Uterus (tissue), 3 donors: ENCODE measurements at regions not wholly inside any gene's neighbourhood (a gene's known extent, or its start where the extent isn't known, plus 50 kb on each side); places are given as distances from the start of the nearest gene placed in this dataset.

Source experiments
- DNase-seq, 2 donors: peaks; one replicate each; pipeline ENCODE4 v3.0.0-alpha.2; 2019 to 2020
- H3K27ac ChIP-seq, 2 donors: fragments of 200-600 bp; sonication (generic); 1 replicate in 1 of 2; 2 replicates in 1 of 2; pipeline ENCODE4 v1.5.1; 2016 to 2018
- H3K27me3 ChIP-seq, 2 donors: fragments of 200-600 bp; sonication (generic); one replicate each; pipeline ENCODE4 v1.5.1; 2018 to 2019; ENCODE audit warnings: control low read depth in 1 of 2
- H3K36me3 ChIP-seq, 2 donors: fragments of 200-600 bp; sonication (generic); one replicate each; pipeline ENCODE4 v1.5.1; 2019; ENCODE audit warnings: control low read depth in 1 of 2
- H3K4me1 ChIP-seq, 2 donors: fragments of 200-600 bp; sonication (generic); one replicate each; pipeline ENCODE4 v1.5.1; 2018 to 2019; ENCODE audit warnings: control low read depth in 1 of 2
- H3K4me3 ChIP-seq, 2 donors: fragments of 200-600 bp; sonication (generic); 1 replicate in 1 of 2; 2 replicates in 1 of 2; pipeline ENCODE4 v1.5.1; 2018 to 2019; ENCODE audit warnings: mild to moderate bottlenecking in 1 of 2
- H3K9me3 ChIP-seq, 2 donors: fragments of 200-600 bp; sonication (generic); one replicate each; pipeline ENCODE4 v1.5.1; 2019; ENCODE audit warnings: control low read depth in 1 of 2
- CTCF ChIP-seq, 4 experiments: fragments of 200-600 bp in 2 of 4; fragments of 450-650 bp in 2 of 4; sonication (generic) in 2 of 4; IDR thresholded peaks; one replicate each; pipeline ENCODE4 v1.5.1; 2016 to 2019; ENCODE audit warnings: antibody characterized with exemption in 4 of 4, mild to moderate bottlenecking in 2 of 4, moderate library complexity in 1 of 4
- POLR2A ChIP-seq, 2 donors: fragments of 450-650 bp; IDR thresholded peaks; one replicate each; pipeline ENCODE4 v1.6.1; 2016; ENCODE audit warnings: antibody characterized with exemption in 2 of 2, mild to moderate bottlenecking in 1 of 2, moderate library complexity in 1 of 2
- intact Hi-C: fragments of 100-400 bp; cut with DNase I; formaldehyde crosslinking; loops from one replicate; pipeline ENCODE4 v1.15.1; 2023; ENCODE audit warnings: low total_unique reads
- donor health status: DM: yes; HTN: yes; CAD: no.

GRCh38 chr11:28677721-28678120, 569.5 kb downstream of the METTL15 start:
- Histone ChIP-seq H3K9me3 (no peaks in the 10 kb centered on the region), H3K27me3 (no peaks in the 10 kb centered on the region), H3K4me1 (no peaks in the 10 kb centered on the region), H3K4me3 (no peak overlapping the region), H3K36me3 (no peaks in the 10 kb centered on the region), H3K27ac (no peak overlapping the region)
- no peak for TF ChIP-seq POLR2A (IDR thresholded peaks at IDR 0.05)
- TF ChIP-seq CTCF (IDR thresholded peaks at IDR 0.05): no peak
- no peak for DNase-seq
- intact Hi-C loops: no loop called here

- no peak overlapping the region for H3K4me3 ChIP-seq
- no peaks in the 10 kb centered on the region for H3K36me3 ChIP-seq
- H3K9me3 ChIP-seq: no peaks in the 10 kb centered on the region
- intact Hi-C loops: no loop called here
- no peaks in the 10 kb centered on the region for H3K4me1 ChIP-seq
- H3K27ac ChIP-seq: no peak overlapping the region
- no peak for DNase-seq
- TF ChIP-seq CTCF (IDR thresholded peaks at IDR 0.05): no peak
- TF ChIP-seq POLR2A (IDR thresholded peaks at IDR 0.05): no peak
- H3K27me3 ChIP-seq: no peaks in the 10 kb centered on the region
These were observed 567.0 kb downstream of the METTL15 start for GRCh38 chr11:28675183-28675582.

GRCh38 chr11:28674433-28675103, 566.4 kb downstream of the METTL15 start:
- no peaks in the 10 kb centered on the region for H3K9me3 ChIP-seq
- no peak overlapping the region for H3K27ac ChIP-seq
- H3K4me1 ChIP-seq: no peaks in the 10 kb centered on the region
- intact Hi-C loops: no loop called here
- no peaks in the 10 kb centered on the region for H3K36me3 ChIP-seq
- no peak for DNase-seq
- no peaks in the 10 kb centered on the region for H3K27me3 ChIP-seq
- no peak overlapping the region for H3K4me3 ChIP-seq
- TF ChIP-seq POLR2A (IDR thresholded peaks at IDR 0.05): no peak
- TF ChIP-seq CTCF (IDR thresholded peaks at IDR 0.05): no peak

GRCh38 chr11:28673691-28674432, 565.7 kb downstream of the METTL15 start:
- Histone ChIP-seq H3K36me3 (no peaks in the 10 kb centered on the region), H3K27ac (no peak overlapping the region), H3K9me3 (no peaks in the 10 kb centered on the region), H3K4me3 (no peak overlapping the region), H3K4me1 (no peaks in the 10 kb centered on the region), H3K27me3 (no peaks in the 10 kb centered on the region)
- intact Hi-C loops: no loop called here
- TF ChIP-seq CTCF (IDR thresholded peaks at IDR 0.05) (no peak), POLR2A (IDR thresholded peaks at IDR 0.05) (no peak)
- no peak for DNase-seq

GRCh38 chr11:28671274-28671673, 563.1 kb downstream of the METTL15 start:
- Histone ChIP-seq H3K27ac (no peak overlapping the region), H3K4me3 (no peak overlapping the region), H3K9me3 (no peaks in the 10 kb centered on the region), H3K4me1 (no peaks in the 10 kb centered on the region), H3K36me3 (no peaks in the 10 kb centered on the region), H3K27me3 (no peaks in the 10 kb centered on the region)
- no peak for TF ChIP-seq POLR2A (IDR thresholded peaks at IDR 0.05)
- no peak for TF ChIP-seq CTCF (IDR thresholded peaks at IDR 0.05)
- intact Hi-C loops: no loop called here
- no peak for DNase-seq
